ENCODE measurements at regions not wholly inside any gene's neighbourhood (a gene's known extent, or its start where the extent isn't known, plus 50 kb on each side); places are given as distances from the start of the nearest gene placed in this dataset.
"Not testable (repeated sequence)": the region's sequence is repeated elsewhere in the genome, so short reads cannot be mapped to it uniquely, and the experiment has no call there.

GRCh38 chr7:37592366-37592765 is 91.2 kb upstream of the GPR141 start:
- Mint-ChIP-seq H3K9me3 (ENCODE audit: unreplicated experiment) (peaks cover 2% of the 10 kb centered on the region), H3K4me3 (ENCODE audit: unreplicated experiment) (no peak overlapping the region)
- TF ChIP-seq, protein P1, sequence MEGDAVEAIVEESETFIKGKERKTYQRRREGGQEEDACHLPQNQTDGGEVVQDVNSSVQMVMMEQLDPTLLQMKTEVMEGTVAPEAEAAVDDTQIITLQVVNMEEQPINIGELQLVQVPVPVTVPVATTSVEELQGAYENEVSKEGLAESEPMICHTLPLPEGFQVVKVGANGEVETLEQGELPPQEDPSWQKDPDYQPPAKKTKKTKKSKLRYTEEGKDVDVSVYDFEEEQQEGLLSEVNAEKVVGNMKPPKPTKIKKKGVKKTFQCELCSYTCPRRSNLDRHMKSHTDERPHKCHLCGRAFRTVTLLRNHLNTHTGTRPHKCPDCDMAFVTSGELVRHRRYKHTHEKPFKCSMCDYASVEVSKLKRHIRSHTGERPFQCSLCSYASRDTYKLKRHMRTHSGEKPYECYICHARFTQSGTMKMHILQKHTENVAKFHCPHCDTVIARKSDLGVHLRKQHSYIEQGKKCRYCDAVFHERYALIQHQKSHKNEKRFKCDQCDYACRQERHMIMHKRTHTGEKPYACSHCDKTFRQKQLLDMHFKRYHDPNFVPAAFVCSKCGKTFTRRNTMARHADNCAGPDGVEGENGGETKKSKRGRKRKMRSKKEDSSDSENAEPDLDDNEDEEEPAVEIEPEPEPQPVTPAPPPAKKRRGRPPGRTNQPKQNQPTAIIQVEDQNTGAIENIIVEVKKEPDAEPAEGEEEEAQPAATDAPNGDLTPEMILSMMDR (IDR thresholded peaks at IDR 0.05; ENCODE audit: partially characterized antibody, unreplicated experiment), result no peak

DNA sequence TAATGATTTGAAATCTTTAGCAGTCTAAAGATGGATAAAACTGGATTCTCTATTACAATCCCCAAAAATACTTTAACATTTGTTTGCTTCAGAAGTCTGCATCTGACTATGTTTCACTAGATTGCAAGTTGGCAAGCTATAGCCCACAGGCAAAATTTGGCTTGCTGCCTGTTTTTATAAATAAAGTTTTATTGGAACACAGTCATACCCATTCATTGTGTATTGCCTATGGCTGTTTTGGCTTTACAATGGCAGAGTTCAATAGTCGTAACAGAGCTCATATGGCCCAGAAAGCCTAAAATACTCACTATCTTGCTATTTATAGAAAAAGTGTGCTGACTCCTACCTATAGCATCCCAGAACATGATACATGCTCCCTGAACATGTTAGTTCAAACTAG is 89.0 kb upstream of the GPR141 start:
- no peak for DNase-seq
- no peaks in the 10 kb centered on the region for H3K27me3 Mint-ChIP-seq (ENCODE audit: unreplicated experiment)
- peaks cover 6% of the 10 kb centered on the region for H3K36me3 Mint-ChIP-seq (ENCODE audit: unreplicated experiment)
- TF ChIP-seq, protein P1 (IDR thresholded peaks at IDR 0.05; ENCODE audit: partially characterized antibody, unreplicated experiment), result no peak
- no peaks in the 10 kb centered on the region for H3K4me1 Mint-ChIP-seq (ENCODE audit: low read depth, unreplicated experiment)
- no peak overlapping the region for H3K27ac Mint-ChIP-seq (ENCODE audit: unreplicated experiment)
- no peak overlapping the region for H3K4me3 Mint-ChIP-seq (ENCODE audit: unreplicated experiment)
- peaks cover 2% of the 10 kb centered on the region for H3K9me3 Mint-ChIP-seq (ENCODE audit: unreplicated experiment)

More at GRCh38 chr7:37592366-37592765, 91.2 kb upstream of the GPR141 start:
- Mint-ChIP-seq H3K27ac (ENCODE audit: unreplicated experiment) (no peak overlapping the region), H3K36me3 (ENCODE audit: unreplicated experiment) (peaks cover 6% of the 10 kb centered on the region), H3K4me1 (ENCODE audit: low read depth, unreplicated experiment) (no peaks in the 10 kb centered on the region), H3K27me3 (ENCODE audit: unreplicated experiment) (no peaks in the 10 kb centered on the region)
- peak; percentile 21 for DNase-seq

GRCh38 chr7:37598824-37599223 is 84.7 kb upstream of the GPR141 start:
- Mint-ChIP-seq H3K4me1 (ENCODE audit: low read depth, unreplicated experiment) (peaks cover 9% of the 10 kb centered on the region), H3K27me3 (ENCODE audit: unreplicated experiment) (no peaks in the 10 kb centered on the region), H3K9me3 (ENCODE audit: unreplicated experiment) (peaks cover 2% of the 10 kb centered on the region), H3K36me3 (ENCODE audit: unreplicated experiment) (peaks cover 4% of the 10 kb centered on the region), H3K27ac (ENCODE audit: unreplicated experiment) (no peak overlapping the region), H3K4me3 (ENCODE audit: unreplicated experiment) (no peak overlapping the region)
- TF ChIP-seq, protein P1 (IDR thresholded peaks at IDR 0.05; ENCODE audit: partially characterized antibody, unreplicated experiment), result no peak
- no peak for DNase-seq

GRCh38 chr7:37601321-37601720 is 82.2 kb upstream of the GPR141 start:
- Mint-ChIP-seq H3K4me1 (ENCODE audit: low read depth, unreplicated experiment) (peaks cover 9% of the 10 kb centered on the region), H3K27ac (ENCODE audit: unreplicated experiment) (no peak overlapping the region), H3K9me3 (ENCODE audit: unreplicated experiment) (no peaks in the 10 kb centered on the region), H3K36me3 (ENCODE audit: unreplicated experiment) (no peaks in the 10 kb centered on the region), H3K4me3 (ENCODE audit: unreplicated experiment) (no peak overlapping the region), H3K27me3 (ENCODE audit: unreplicated experiment) (no peaks in the 10 kb centered on the region)
- TF ChIP-seq, protein P1 (IDR thresholded peaks at IDR 0.05; ENCODE audit: partially characterized antibody, unreplicated experiment), result no peak
- no peak for DNase-seq

DNA sequence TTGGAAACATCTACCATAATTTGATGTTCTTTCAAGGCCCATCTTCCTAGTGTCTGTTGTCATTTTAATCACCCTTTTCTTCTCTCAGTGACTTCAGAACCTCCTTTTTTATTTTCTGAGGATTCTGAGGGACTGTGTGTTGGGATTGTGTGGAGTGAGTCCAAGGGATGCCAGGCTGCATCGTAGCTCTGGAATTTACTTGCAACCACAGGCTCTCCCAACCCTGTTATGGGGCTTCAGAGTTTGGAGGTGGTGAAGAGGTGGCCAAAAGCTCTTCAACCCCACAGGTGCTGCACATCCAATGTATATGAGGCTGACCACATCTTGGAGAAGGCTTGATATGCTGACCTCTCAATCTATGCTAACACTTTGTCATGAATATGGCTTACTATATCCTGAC is 79.5 kb upstream of the GPR141 start:
- Mint-ChIP-seq H3K9me3 (ENCODE audit: unreplicated experiment) (no peaks in the 10 kb centered on the region), H3K27me3 (ENCODE audit: unreplicated experiment) (no peaks in the 10 kb centered on the region), H3K4me1 (ENCODE audit: low read depth, unreplicated experiment) (peaks cover 9% of the 10 kb centered on the region), H3K27ac (ENCODE audit: unreplicated experiment) (no peak overlapping the region), H3K36me3 (ENCODE audit: unreplicated experiment) (peaks cover under 1% of the 10 kb centered on the region), H3K4me3 (ENCODE audit: unreplicated experiment) (no peak overlapping the region)
- TF ChIP-seq, protein P1 (IDR thresholded peaks at IDR 0.05; ENCODE audit: partially characterized antibody, unreplicated experiment), result no peak
- no peak for DNase-seq

DNA sequence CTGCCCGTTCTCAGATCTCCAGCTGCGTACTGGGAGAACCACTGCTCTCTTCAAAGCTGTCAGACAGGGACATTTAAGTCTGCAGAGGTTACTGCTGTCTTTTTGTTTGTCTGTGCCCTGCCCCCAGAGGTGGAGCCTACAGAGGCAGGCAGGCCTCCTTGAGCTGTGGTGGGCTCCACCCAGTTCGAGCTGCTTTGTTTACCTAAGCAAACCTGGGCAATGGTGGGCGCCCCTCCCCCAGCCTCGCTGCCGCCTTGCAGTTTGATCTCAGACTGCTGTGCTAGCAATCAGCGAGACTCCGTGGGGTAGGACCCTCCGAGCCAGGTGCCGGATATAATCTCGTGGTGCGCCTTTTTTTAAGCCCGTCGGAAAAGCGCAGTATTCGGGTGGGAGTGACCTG is 66.2 kb upstream of the GPR141 start:
- not testable (repeated sequence) for H3K36me3 Mint-ChIP-seq (ENCODE audit: unreplicated experiment); DNase-seq; H3K27ac Mint-ChIP-seq (ENCODE audit: unreplicated experiment); H3K4me3 Mint-ChIP-seq (ENCODE audit: unreplicated experiment); H3K9me3 Mint-ChIP-seq (ENCODE audit: unreplicated experiment); H3K4me1 Mint-ChIP-seq (ENCODE audit: low read depth, unreplicated experiment); H3K27me3 Mint-ChIP-seq (ENCODE audit: unreplicated experiment)
